ENCODE measurements at regions not wholly inside any gene's neighbourhood (a gene's known extent, or its start where the extent isn't known, plus 50 kb on each side); places are given as distances from the start of the nearest gene placed in this dataset.

- H3K4me3 ChIP-seq (ENCODE audit: low read depth, low read length): no peak overlapping the region
- DNase-seq (ENCODE audit: low read depth): peak; percentile 63
- TF ChIP-seq CTCF (IDR thresholded peaks at IDR 0.05; ENCODE audit: insufficient read depth, low read length): no peak
Measured at GRCh38 chr21:16522548-16522947, 792.8 kb downstream of the USP25 start.

- DNase-seq (ENCODE audit: low read depth): no peak
Measured at GRCh38 chr21:16530656-16531055, 800.9 kb downstream of the USP25 start.

GRCh38 chr21:16532840-16533239 is 803.1 kb downstream of the USP25 start:
- peak; percentile 74 for DNase-seq (ENCODE audit: low read depth)
- TF ChIP-seq CTCF (IDR thresholded peaks at IDR 0.05; ENCODE audit: insufficient read depth, low read length): no peak
- no peak overlapping the region for H3K4me3 ChIP-seq (ENCODE audit: low read depth, low read length)

More at GRCh38 chr21:16530656-16531055, 800.9 kb downstream of the USP25 start:
- no peak overlapping the region for H3K4me3 ChIP-seq (ENCODE audit: low read depth, low read length)
- TF ChIP-seq CTCF (IDR thresholded peaks at IDR 0.05; ENCODE audit: insufficient read depth, low read length): no peak

GRCh38 chr21:16533692-16534407 is 804.1 kb downstream of the USP25 start:
- TF ChIP-seq CTCF (IDR thresholded peaks at IDR 0.05; ENCODE audit: insufficient read depth, low read length): no peak
- DNase-seq (ENCODE audit: low read depth): no peak
- H3K4me3 ChIP-seq (ENCODE audit: low read depth, low read length): peak overlapping the region; percentile 60

- DNase-seq (ENCODE audit: low read depth): peak; percentile 98
- H3K4me3 ChIP-seq (ENCODE audit: low read depth, low read length): peak overlapping the region; percentile 64
- TF ChIP-seq CTCF (IDR thresholded peaks at IDR 0.05; ENCODE audit: insufficient read depth, low read length): no peak
Measured at GRCh38 chr21:16534408-16535101, 804.8 kb downstream of the USP25 start.

- H3K4me3 ChIP-seq (ENCODE audit: low read depth, low read length): peak overlapping the region; percentile 64
- no peak for TF ChIP-seq CTCF (IDR thresholded peaks at IDR 0.05; ENCODE audit: insufficient read depth, low read length)
- DNase-seq (ENCODE audit: low read depth): peak; percentile 96
Measured at GRCh38 chr21:16535102-16535422, 805.3 kb downstream of the USP25 start.
